COLO829 (cell line): ENCODE measurements at regions not wholly inside any gene's neighbourhood (a gene's known extent, or its start where the extent isn't known, plus 50 kb on each side); places are given as distances from the start of the nearest gene placed in this dataset.
"Not testable (repeated sequence)": the region's sequence is repeated elsewhere in the genome, so short reads cannot be mapped to it uniquely, and the experiment has no call there.

ENCODE experiments used
- DNase-seq: peaks from one replicate; pipeline ENCODE4 v3.0.0; 2012; ENCODE audit warnings: low spot score

GRCh38 chr1:182227864-182228547 is 163.6 kb downstream of the GLUL start:
- DNase-seq: no peak

- no peak for DNase-seq
These were observed 165.0 kb downstream of the GLUL start for GRCh38 chr1:182226618-182227017.

GRCh38 chr1:182225755-182226154 is 164.2 kb upstream of the ZNF648 start:
- DNase-seq: not testable (repeated sequence)

GRCh38 chr1:182221990-182222389 is 160.5 kb upstream of the ZNF648 start:
- DNase-seq: not testable (repeated sequence)

GRCh38 chr1:182221367-182221766 is 159.9 kb upstream of the ZNF648 start:
- not testable (repeated sequence) for DNase-seq

GRCh38 chr1:182217967-182218366 is 156.5 kb upstream of the ZNF648 start:
- DNase-seq: no peak

- no peak for DNase-seq
These were observed 155.6 kb upstream of the ZNF648 start for GRCh38 chr1:182217071-182217470.

GRCh38 chr1:182215764-182216163 is 154.3 kb upstream of the ZNF648 start:
- DNase-seq: no peak

- DNase-seq: no peak
These were observed 151.7 kb upstream of the ZNF648 start for GRCh38 chr1:182213163-182213562.

GRCh38 chr1:182211386-182211785 is 149.9 kb upstream of the ZNF648 start:
- DNase-seq: no peak

GRCh38 chr1:182210417-182210816 is 148.9 kb upstream of the ZNF648 start:
- no peak for DNase-seq

- no peak for DNase-seq
These were observed 145.8 kb upstream of the ZNF648 start for GRCh38 chr1:182207300-182207699.

- DNase-seq: no peak
These were observed 145.2 kb upstream of the ZNF648 start for GRCh38 chr1:182206626-182207239.

- DNase-seq: no peak
These were observed 144.0 kb upstream of the ZNF648 start for GRCh38 chr1:182205351-182206022.

GRCh38 chr1:182203191-182203875 is 141.8 kb upstream of the ZNF648 start:
- DNase-seq: no peak

- DNase-seq: not testable (repeated sequence)
These were observed 140.0 kb upstream of the ZNF648 start for GRCh38 chr1:182201490-182201889.

- no peak for DNase-seq
These were observed 138.7 kb upstream of the ZNF648 start for GRCh38 chr1:182200025-182200812.

GRCh38 chr1:182198006-182198605 is 136.6 kb upstream of the ZNF648 start:
- DNase-seq: peak; percentile 28

- no peak for DNase-seq
These were observed 135.7 kb upstream of the ZNF648 start for GRCh38 chr1:182196897-182197870.

- no peak for DNase-seq
These were observed 134.2 kb upstream of the ZNF648 start for GRCh38 chr1:182195733-182196132.
